ENCODE measurements at regions not wholly inside any gene's neighbourhood (a gene's known extent, or its start where the extent isn't known, plus 50 kb on each side); places are given as distances from the start of the nearest gene placed in this dataset.

DNA sequence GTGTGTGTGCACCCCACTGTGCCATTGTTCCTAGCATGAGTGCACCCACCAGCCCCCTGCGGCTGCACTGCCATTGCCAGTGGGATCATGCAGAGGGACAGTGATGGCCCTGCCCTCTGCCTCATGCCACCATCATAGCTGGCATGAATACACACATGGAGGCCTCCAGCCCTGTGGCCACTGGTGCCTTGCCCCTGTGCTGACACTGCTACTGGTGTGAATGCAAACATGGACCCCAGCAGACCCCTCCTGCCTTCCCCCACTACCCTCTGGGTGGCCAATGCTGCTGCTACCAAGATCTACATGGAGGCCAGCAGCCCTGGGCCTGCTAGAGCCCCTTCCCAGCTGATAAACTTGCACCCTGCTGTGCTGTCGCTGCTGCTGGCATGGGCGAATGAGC is 995.5 kb upstream of the GOT2 start:
- no peak overlapping the region for H3K4me2 ChIP-seq
- H3K4me1 ChIP-seq (ENCODE audit: insufficient read depth): no peaks in the 10 kb centered on the region
- no peak overlapping the region for H3K4me3 ChIP-seq
- no peak for TF ChIP-seq EZH2phosphoT487 (IDR thresholded peaks at IDR 0.05; ENCODE audit: low read depth, severe bottlenecking, unreplicated experiment)
- 96% methylated on average over 3 of the region's 3 CpGs for WGBS (ENCODE audit: low lambda C conversion rate, missing lambda C conversion rate)
- no peaks in the 10 kb centered on the region for H3K9me3 ChIP-seq (ENCODE audit: low read depth)
- no peak overlapping the region for H2AFZ ChIP-seq
- no peaks in the 10 kb centered on the region for H3K79me2 ChIP-seq
- H3K27me3 ChIP-seq: no peaks in the 10 kb centered on the region
- H4K20me1 ChIP-seq (ENCODE audit: insufficient read depth, poor library complexity, severe bottlenecking): no peaks in the 10 kb centered on the region
- DNase-seq (ENCODE audit: low spot score): no peak
- H3K27ac ChIP-seq: no peak overlapping the region
- H3K9me2 ChIP-seq (replicated peaks; ENCODE audit: insufficient read depth): no peaks in the 10 kb centered on the region
- H3K36me3 ChIP-seq (replicated peaks; ENCODE audit: insufficient read depth, low read depth): no peaks in the 10 kb centered on the region

DNA sequence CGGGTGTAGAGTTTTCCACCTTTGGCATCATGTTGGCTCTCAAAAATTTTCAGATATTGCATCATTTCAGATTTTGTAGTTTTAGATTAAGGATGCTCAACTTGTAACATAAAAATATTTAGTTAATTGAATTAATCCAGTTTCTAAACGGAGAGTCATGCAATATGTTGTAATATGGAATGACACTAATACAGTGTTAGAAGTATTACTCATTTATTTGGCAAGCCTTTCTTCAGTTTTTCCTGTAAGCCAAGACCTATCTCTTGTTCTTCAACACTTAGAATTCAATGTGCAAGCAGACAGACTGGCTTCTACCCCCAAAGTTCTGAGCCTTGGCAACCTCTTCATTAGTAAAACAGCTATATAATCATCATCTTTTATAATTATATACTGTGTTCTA is 985.0 kb upstream of the GOT2 start:
- H3K4me2 ChIP-seq: no peak overlapping the region
- H2AFZ ChIP-seq: no peak overlapping the region
- H3K9me3 ChIP-seq (ENCODE audit: low read depth): no peaks in the 10 kb centered on the region
- WGBS (ENCODE audit: low lambda C conversion rate, missing lambda C conversion rate): 82% methylated on average over 2 of the region's 2 CpGs
- H3K27me3 ChIP-seq: no peaks in the 10 kb centered on the region
- no peak overlapping the region for H3K27ac ChIP-seq
- TF ChIP-seq, protein P1, sequence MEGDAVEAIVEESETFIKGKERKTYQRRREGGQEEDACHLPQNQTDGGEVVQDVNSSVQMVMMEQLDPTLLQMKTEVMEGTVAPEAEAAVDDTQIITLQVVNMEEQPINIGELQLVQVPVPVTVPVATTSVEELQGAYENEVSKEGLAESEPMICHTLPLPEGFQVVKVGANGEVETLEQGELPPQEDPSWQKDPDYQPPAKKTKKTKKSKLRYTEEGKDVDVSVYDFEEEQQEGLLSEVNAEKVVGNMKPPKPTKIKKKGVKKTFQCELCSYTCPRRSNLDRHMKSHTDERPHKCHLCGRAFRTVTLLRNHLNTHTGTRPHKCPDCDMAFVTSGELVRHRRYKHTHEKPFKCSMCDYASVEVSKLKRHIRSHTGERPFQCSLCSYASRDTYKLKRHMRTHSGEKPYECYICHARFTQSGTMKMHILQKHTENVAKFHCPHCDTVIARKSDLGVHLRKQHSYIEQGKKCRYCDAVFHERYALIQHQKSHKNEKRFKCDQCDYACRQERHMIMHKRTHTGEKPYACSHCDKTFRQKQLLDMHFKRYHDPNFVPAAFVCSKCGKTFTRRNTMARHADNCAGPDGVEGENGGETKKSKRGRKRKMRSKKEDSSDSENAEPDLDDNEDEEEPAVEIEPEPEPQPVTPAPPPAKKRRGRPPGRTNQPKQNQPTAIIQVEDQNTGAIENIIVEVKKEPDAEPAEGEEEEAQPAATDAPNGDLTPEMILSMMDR (IDR thresholded peaks at IDR 0.05; ENCODE audit: poor library complexity): no peak
- TF ChIP-seq EZH2 (IDR thresholded peaks at IDR 0.05; ENCODE audit: borderline replicate concordance) (no peak), EZH2phosphoT487 (IDR thresholded peaks at IDR 0.05; ENCODE audit: low read depth, severe bottlenecking, unreplicated experiment) (no peak)
- no peaks in the 10 kb centered on the region for H3K36me3 ChIP-seq (replicated peaks; ENCODE audit: insufficient read depth, low read depth)
- H4K20me1 ChIP-seq (ENCODE audit: insufficient read depth, poor library complexity, severe bottlenecking): no peaks in the 10 kb centered on the region
- H3K9me2 ChIP-seq (replicated peaks; ENCODE audit: insufficient read depth): no peaks in the 10 kb centered on the region
- H3K4me1 ChIP-seq (ENCODE audit: insufficient read depth): no peaks in the 10 kb centered on the region
- no peaks in the 10 kb centered on the region for H3K79me2 ChIP-seq
- no peak for DNase-seq (ENCODE audit: low spot score)
- H3K4me3 ChIP-seq: no peak overlapping the region

DNA sequence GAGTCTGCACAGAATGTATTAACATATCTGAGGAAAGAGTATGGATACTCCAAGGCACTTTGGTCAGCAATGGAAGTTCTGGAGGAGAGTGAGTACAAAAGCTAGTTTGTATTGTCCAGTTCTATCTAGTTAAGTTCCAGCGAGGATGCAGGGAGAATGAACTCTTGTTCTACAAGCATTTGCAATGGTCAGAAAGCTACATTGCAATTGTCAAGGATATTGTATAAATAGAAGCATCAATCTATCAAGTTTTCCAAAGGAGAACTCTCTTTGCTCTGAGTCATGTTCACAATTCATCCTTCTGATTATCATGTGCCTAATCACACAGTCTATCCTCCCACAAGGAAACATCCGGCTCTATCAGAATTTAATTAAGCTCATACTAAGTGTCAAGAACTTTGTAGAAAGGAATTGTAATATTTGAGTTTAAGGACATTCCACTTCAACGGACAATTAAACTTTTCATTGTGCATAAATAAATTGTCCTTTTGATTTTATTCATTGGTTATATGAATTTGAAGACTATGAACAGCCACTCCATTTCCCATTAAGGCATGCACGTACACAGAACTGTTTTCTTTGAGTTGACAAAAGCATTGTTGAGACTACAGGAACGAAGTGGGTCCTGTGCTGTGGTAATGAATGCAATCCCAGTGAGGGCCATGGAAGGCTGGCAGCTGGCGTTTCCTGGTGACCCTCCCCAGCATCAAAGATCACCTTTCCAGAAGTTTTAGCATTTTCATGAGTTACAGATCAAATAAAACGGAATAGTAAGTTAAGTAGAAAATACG is 973.5 kb upstream of the GOT2 start:
- DNase-seq (ENCODE audit: low spot score): no peak
- Histone ChIP-seq H3K4me2 (no peak overlapping the region), H3K79me2 (no peaks in the 10 kb centered on the region), H3K27me3 (no peaks in the 10 kb centered on the region), H3K4me3 (no peak overlapping the region), H4K20me1 (ENCODE audit: insufficient read depth, poor library complexity, severe bottlenecking) (no peaks in the 10 kb centered on the region), H2AFZ (no peak overlapping the region), H3K4me1 (ENCODE audit: insufficient read depth) (no peaks in the 10 kb centered on the region), H3K9me3 (ENCODE audit: low read depth) (no peaks in the 10 kb centered on the region), H3K27ac (no peak overlapping the region), H3K36me3 (replicated peaks; ENCODE audit: insufficient read depth, low read depth) (no peaks in the 10 kb centered on the region), H3K9me2 (replicated peaks; ENCODE audit: insufficient read depth) (no peaks in the 10 kb centered on the region)
- WGBS (ENCODE audit: low lambda C conversion rate, missing lambda C conversion rate): 83% methylated on average over 8 of the region's 8 CpGs
- TF ChIP-seq, protein P1 (IDR thresholded peaks at IDR 0.05; ENCODE audit: poor library complexity): no peak
- TF ChIP-seq EZH2phosphoT487 (IDR thresholded peaks at IDR 0.05; ENCODE audit: low read depth, severe bottlenecking, unreplicated experiment): no peak
- TF ChIP-seq EZH2 (IDR thresholded peaks at IDR 0.05; ENCODE audit: borderline replicate concordance): no peak

DNA sequence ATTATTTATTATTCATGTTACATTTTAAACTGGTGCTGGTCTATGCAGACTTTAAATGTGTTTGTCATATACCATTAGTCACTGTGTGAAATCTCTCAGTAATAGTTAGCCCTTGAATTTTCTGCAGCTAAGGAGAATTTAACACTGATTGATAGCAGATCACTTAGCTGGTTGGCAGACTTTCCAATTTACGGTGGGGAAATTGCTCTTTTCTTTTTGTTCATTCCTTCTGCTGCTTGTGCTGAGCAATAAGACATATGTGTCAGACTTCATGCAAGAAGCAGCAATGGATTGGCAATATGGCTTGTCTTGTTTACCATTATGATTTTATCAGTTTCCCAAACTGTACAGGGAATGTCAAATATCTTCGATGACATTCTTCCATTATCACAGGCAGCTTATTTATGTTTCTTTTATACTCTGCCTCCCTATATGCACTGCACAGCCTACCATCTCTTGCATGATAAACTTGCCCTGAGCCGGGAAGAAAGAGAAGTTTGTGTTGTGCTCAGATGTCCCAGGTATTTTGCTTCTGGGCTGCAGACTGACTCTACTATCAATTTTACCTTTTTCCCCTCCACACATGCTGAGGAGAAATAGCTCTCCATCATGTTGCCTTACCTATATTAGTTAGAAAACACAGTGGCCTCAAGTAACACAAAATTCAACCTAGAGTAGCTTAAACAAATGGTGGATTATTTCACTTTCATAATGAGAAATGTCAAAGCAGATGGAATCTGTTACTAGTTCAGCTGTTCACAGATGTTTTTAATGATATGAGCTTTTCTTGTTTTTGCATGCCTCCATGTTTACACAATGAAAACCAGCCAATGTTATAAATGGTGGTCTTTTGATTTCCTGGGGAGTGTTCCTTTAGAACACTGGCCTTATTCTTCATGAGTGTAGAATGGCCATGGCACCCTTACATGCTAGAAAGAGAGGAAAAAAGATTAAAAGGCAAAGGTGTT is 968.1 kb upstream of the GOT2 start:
- H3K36me3 ChIP-seq (replicated peaks; ENCODE audit: insufficient read depth, low read depth): no peaks in the 10 kb centered on the region
- no peaks in the 10 kb centered on the region for H3K9me2 ChIP-seq (replicated peaks; ENCODE audit: insufficient read depth)
- 66% methylated on average over 3 of the region's 3 CpGs for WGBS (ENCODE audit: low lambda C conversion rate, missing lambda C conversion rate)
- H3K27me3 ChIP-seq: no peaks in the 10 kb centered on the region
- no peak overlapping the region for H2AFZ ChIP-seq
- no peak overlapping the region for H3K4me2 ChIP-seq
- TF ChIP-seq, protein P1 (IDR thresholded peaks at IDR 0.05; ENCODE audit: poor library complexity): no peak
- TF ChIP-seq EZH2 (IDR thresholded peaks at IDR 0.05; ENCODE audit: borderline replicate concordance) (no peak), EZH2phosphoT487 (IDR thresholded peaks at IDR 0.05; ENCODE audit: low read depth, severe bottlenecking, unreplicated experiment) (no peak)
- no peaks in the 10 kb centered on the region for H3K9me3 ChIP-seq (ENCODE audit: low read depth)
- DNase-seq (ENCODE audit: low spot score): no peak
- H3K4me1 ChIP-seq (ENCODE audit: insufficient read depth): no peaks in the 10 kb centered on the region
- no peak overlapping the region for H3K4me3 ChIP-seq
- no peaks in the 10 kb centered on the region for H3K79me2 ChIP-seq
- no peak overlapping the region for H3K27ac ChIP-seq
- H4K20me1 ChIP-seq (ENCODE audit: insufficient read depth, poor library complexity, severe bottlenecking): no peaks in the 10 kb centered on the region

Measured in hepatocyte (in vitro differentiated cells).